Heart right ventricle (tissue), 16 donors: ENCODE measurements at regions not wholly inside any gene's neighbourhood (a gene's known extent, or its start where the extent isn't known, plus 50 kb on each side); places are given as distances from the start of the nearest gene placed in this dataset.

Source experiments
- ATAC-seq, 8 donors: fragments of 200-7000 bp; cut with Tn5 transposase; one replicate each; pipeline ENCODE4 v1.9.1; 2020; ENCODE audit warnings: mild to moderate bottlenecking in 8 of 8, moderate library complexity in 8 of 8, moderate number of reproducible peaks in 1 of 8
- DNase-seq, 2 donors: peaks; one replicate each; pipeline ENCODE4 v3.0.0-alpha.2; 2020
- H3K27ac ChIP-seq, 10 donors: fragments of 200-600 bp; sonication (generic) in 2 of 10; one replicate each; pipeline versions ENCODE4 v1.5.0 to v1.8.0; 2020 to 2022; ENCODE audit warnings: mild to moderate bottlenecking in 3 of 10
- H3K27me3 ChIP-seq, 7 donors: fragments of 200-600 bp; one replicate each; pipeline ENCODE4 v1.8.0; 2021 to 2022; ENCODE audit warnings: mild to moderate bottlenecking in 2 of 7
- H3K36me3 ChIP-seq, 9 donors: fragments of 200-600 bp; sonication (generic) in 1 of 9; one replicate each; pipeline versions ENCODE4 v1.5.0 to v1.8.0; 2020 to 2022; ENCODE audit warnings: mild to moderate bottlenecking in 2 of 9
- H3K4me1 ChIP-seq, 9 donors: fragments of 200-600 bp; sonication (generic) in 1 of 9; one replicate each; pipeline versions ENCODE4 v1.5.0 to v1.8.0; 2020 to 2022; ENCODE audit warnings: mild to moderate bottlenecking in 4 of 9
- H3K4me3 ChIP-seq, 10 donors: fragments of 200-600 bp; sonication (generic) in 2 of 10; one replicate each; pipeline versions ENCODE4 v1.5.0 to v1.8.0; 2020 to 2022; ENCODE audit warnings: mild to moderate bottlenecking in 7 of 10, moderate library complexity in 2 of 10
- H3K9me3 ChIP-seq, 11 donors: fragments of 200-600 bp in 10 of 11; sonication (generic) in 2 of 11; one replicate each; pipeline versions ENCODE4 v1.5.0 to v1.8.0; 2013 to 2022; ENCODE audit warnings: mild to moderate bottlenecking in 2 of 11, control low read depth in 1 of 11, moderate library complexity in 1 of 11
- CTCF ChIP-seq, 9 donors: fragments of 200-600 bp; sonication (generic) in 2 of 9; IDR thresholded peaks; one replicate each; pipeline versions ENCODE4 v1.5.0 to v1.8.0; 2021 to 2022; ENCODE audit warnings: antibody characterized with exemption in 9 of 9, mild to moderate bottlenecking in 5 of 9, moderate library complexity in 1 of 9
- WGBS, 2 donors: extraction: QIAGEN DNeasy Blood & Tissue Kit; methylation state at CpG; one replicate each; pipeline ENCODE4 v1.1.7; 2013; ENCODE audit warnings: inconsistent platforms in 1 of 2; 5-methylcytosine and 5-hydroxymethylcytosine counted together
- intact Hi-C, 10 donors: fragments of 100-400 bp; cut with DNase I; formaldehyde crosslinking; loops; one replicate each; pipeline versions ENCODE4 v1.11.1 to v1.14.2; 2022
- donor health status: Arrhythmogenic right ventricular cardiomyopathy.
- donor health status: ischemic (EF 13 %, LVEDD 7.1; RV severe dilation, severe dysfunction).
- donor health status: healthy with polysubstance abuse.
- donor health status: DM: no; HTN: yes; CAD: no.
- donor health status: DM: no; HTN: no; CAD: no.
- donor health status: ischemic (EF 25% LVEDD 6.9; RV normal size, moderate dysfunction).
- donor health status: ischemic (EF 25% LVEDD 5.7; RV mildly dilated, moderate dysfunction).
- donor health status: healthy.
- donor health status: DM: yes; HTN: yes; CAD: no.
- donor health status: Ischemic cardiomyopathy.
- donor health status: ischemic (EF 35%, LVEDD 5.7; RV mildly dilated, moderate dysfunction).
- donor health status: nonischemic (EF 11% LVEDD 7.7; RV severe dilation, severe dysfunction).
- donor health status: DM: yes; HTN: yes; CAD: no.
- donor health status: PGD.
- donor health status: ischemic (EF 29% LVEDD 5.4; RV normal size, mild dysfunction).
- donor health status: nonischemic (EF 23%, LVEDD 6.1; RV moderate dilation, normal function).

GRCh38 chr5:30759731-30760130 is 433.8 kb upstream of the CDH6 start:
- Histone ChIP-seq H3K36me3 (no peaks in the 10 kb centered on the region), H3K9me3 (peaks cover 0 to 24% (median 0%) of the 10 kb centered on the region in 11 donors), H3K4me1 (no peaks in the 10 kb centered on the region), H3K27me3 (no peaks in the 10 kb centered on the region), H3K27ac (no peak overlapping the region), H3K4me3 (no peak overlapping the region)
- WGBS, 2 donors = 86 to 90% methylated on average over 3 of the region's 3 CpGs
- TF ChIP-seq CTCF (IDR thresholded peaks at IDR 0.05) = no peak
- no peak for DNase-seq
- intact Hi-C loops = no loop called here
- ATAC-seq = no peak

DNA sequence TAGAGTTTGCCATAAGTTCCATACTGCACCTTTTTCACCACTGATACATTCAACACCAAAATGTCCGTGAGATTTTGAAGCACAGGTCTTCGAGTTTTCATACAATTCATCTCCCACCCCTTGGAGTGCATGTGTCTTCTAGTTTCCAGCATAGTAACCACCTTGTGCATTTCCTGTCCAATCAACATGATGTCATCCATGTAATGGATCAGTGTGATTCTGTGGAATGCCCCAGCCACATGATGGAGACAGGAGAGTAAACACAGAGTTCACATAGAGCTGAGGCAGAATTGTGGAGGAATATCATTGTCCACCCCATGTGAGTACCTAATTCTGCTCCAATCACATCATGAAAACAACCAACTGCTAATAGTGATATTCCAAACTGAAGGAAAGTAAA is 441.5 kb upstream of the CDH6 start:
- intact Hi-C loops = loop anchor here in 1 of 10 donors (5.0 kb wide), 1 partner anchor 1050 kb away; no protein-coding TSS in a partner anchor
- Histone ChIP-seq H3K4me1 (no peaks in the 10 kb centered on the region), H3K27ac (no peak overlapping the region), H3K9me3 (no peaks in the 10 kb centered on the region), H3K4me3 (no peak overlapping the region), H3K27me3 (no peaks in the 10 kb centered on the region), H3K36me3 (no peaks in the 10 kb centered on the region)
- DNase-seq = no peak
- WGBS, 2 donors = 72 to 81% methylated on average over 2 of the region's 2 CpGs
- TF ChIP-seq CTCF (IDR thresholded peaks at IDR 0.05) = no peak
- ATAC-seq = no peak

DNA sequence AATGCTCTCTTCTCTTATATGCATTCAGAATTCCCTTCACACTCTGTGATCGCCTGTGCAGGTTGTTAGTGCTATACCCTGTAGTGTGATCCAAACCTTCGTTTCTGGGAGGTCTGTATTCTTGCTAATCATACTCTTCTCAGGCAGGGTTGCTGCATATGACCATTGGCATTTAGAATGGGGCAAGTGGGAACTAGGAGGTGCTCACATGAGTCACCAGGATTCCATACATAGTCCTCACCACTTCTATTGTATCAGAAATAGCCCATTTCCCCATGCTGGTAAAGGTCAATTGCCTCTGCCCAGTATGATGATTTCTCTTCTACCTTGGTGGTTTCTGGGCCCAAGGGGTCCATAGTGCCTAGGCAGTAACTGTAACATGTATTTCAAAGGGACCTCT is 443.5 kb upstream of the CDH6 start:
- no peak overlapping the region for H3K4me3 ChIP-seq
- intact Hi-C loops = loop anchor here in 1 of 10 donors (5.0 kb wide), 1 partner anchor 1048 kb away; no protein-coding TSS in a partner anchor
- no peaks in the 10 kb centered on the region for H3K36me3 ChIP-seq
- no peak for ATAC-seq
- no peaks in the 10 kb centered on the region for H3K9me3 ChIP-seq
- no peak for DNase-seq
- no peaks in the 10 kb centered on the region for H3K27me3 ChIP-seq
- 63 to 82% methylated on average over 2 of the region's 2 CpGs for WGBS, 2 donors
- H3K4me1 ChIP-seq = no peaks in the 10 kb centered on the region
- no peak overlapping the region for H3K27ac ChIP-seq
- TF ChIP-seq CTCF (IDR thresholded peaks at IDR 0.05) = no peak

GRCh38 chr5:30747412-30747811 is 446.1 kb upstream of the CDH6 start:
- 78 to 84% methylated on average over 4 of the region's 4 CpGs for WGBS, 2 donors
- H3K27ac ChIP-seq = no peak overlapping the region
- DNase-seq = no peak
- H3K9me3 ChIP-seq = peaks cover 0 to 5% (median 0%) of the 10 kb centered on the region in 11 donors
- TF ChIP-seq CTCF (IDR thresholded peaks at IDR 0.05) = no peak
- H3K27me3 ChIP-seq = no peaks in the 10 kb centered on the region
- intact Hi-C loops = no loop called here
- no peaks in the 10 kb centered on the region for H3K4me1 ChIP-seq
- H3K4me3 ChIP-seq = no peak overlapping the region
- H3K36me3 ChIP-seq = no peaks in the 10 kb centered on the region
- no peak for ATAC-seq
